SU-DHL-6 (cell line): ENCODE measurements at regions not wholly inside any gene's neighbourhood (a gene's known extent, or its start where the extent isn't known, plus 50 kb on each side); places are given as distances from the start of the nearest gene placed in this dataset.

ENCODE experiments used
- H2AFZ ChIP-seq: fragments of 200-600 bp; sonication (generic); 2 replicates; pipeline ENCODE4 v1.6.1; 2014; ENCODE audit warnings: low read depth, mild to moderate bottlenecking, moderate library complexity, mixed read lengths, antibody characterized with exemption, low read length; ENCODE audit not compliant: severe bottlenecking
- H3F3A ChIP-seq: fragments of 200-600 bp; shearing (Covaris generic); 2 replicates; pipeline ENCODE4 v1.6.0; 2016; ENCODE audit warnings: antibody characterized with exemption, mild to moderate bottlenecking; ENCODE audit not compliant: insufficient read depth
- H3K27ac ChIP-seq: fragments of 200-600 bp; sonication (generic); 2 replicates; pipeline ENCODE4 v1.5.1; 2016; ENCODE audit warnings: low read depth, mild to moderate bottlenecking, low read length, moderate library complexity, mixed read lengths
- H3K27me3 ChIP-seq: fragments of 200-600 bp; sonication (generic), shearing (Covaris generic); 2 replicates; pipeline ENCODE4 v1.6.0; 2014; ENCODE audit warnings: mild to moderate bottlenecking, low read length
- H3K36me3 ChIP-seq: fragments of 200-600 bp; sonication (generic); 2 replicates; pipeline ENCODE4 v1.6.1; 2014; ENCODE audit warnings: mild to moderate bottlenecking, low read length, mixed read lengths
- H3K4me2 ChIP-seq: fragments of 300-600, 200-600 bp; shearing (Covaris generic), sonication (generic); 2 replicates; pipeline ENCODE4 v1.6.0; 2014; ENCODE audit warnings: low read length, low read depth, mild to moderate bottlenecking; ENCODE audit not compliant: poor library complexity, severe bottlenecking
- H3K4me3 ChIP-seq: fragments of 200-600 bp; sonication (generic); 2 replicates; pipeline ENCODE4 v1.5.1; 2014; ENCODE audit warnings: antibody characterized with exemption, low read length, mild to moderate bottlenecking, mixed read lengths; ENCODE audit not compliant: insufficient read depth, poor library complexity, severe bottlenecking
- H3K79me2 ChIP-seq: fragments of 200-600 bp; sonication (generic); 2 replicates; pipeline ENCODE4 v1.6.1; 2014; ENCODE audit warnings: mild to moderate bottlenecking, low read length, moderate library complexity; ENCODE audit not compliant: insufficient read depth
- H3K9ac ChIP-seq: fragments of 200-600 bp; sonication (generic); 2 replicates; pipeline ENCODE4 v1.7.0; 2014; ENCODE audit warnings: mild to moderate bottlenecking, low read length
- H3K9me2 ChIP-seq: fragments of 200-600 bp; sonication (generic); replicated peaks from 2 replicates; pipeline ENCODE4 v1.6.1; 2014; ENCODE audit warnings: low read length; ENCODE audit not compliant: insufficient read depth
- H3K9me3 ChIP-seq: fragments of 200-600 bp; sonication (generic); 2 replicates; pipeline ENCODE4 v1.6.1; 2014; ENCODE audit warnings: low read length, mixed read lengths; ENCODE audit not compliant: insufficient read depth
- H4K20me1 ChIP-seq: fragments of 200-600 bp; sonication (generic); 2 replicates; pipeline ENCODE4 v1.6.1; 2014; ENCODE audit warnings: low read depth, mild to moderate bottlenecking, antibody characterized with exemption, low read length, moderate library complexity, mixed read lengths
- CTCF ChIP-seq: fragments of 200-600 bp; sonication (generic); IDR thresholded peaks from one replicate; pipeline ENCODE4 v1.5.1; 2017; ENCODE audit warnings: antibody characterized with exemption, mild to moderate bottlenecking, low read length, moderate library complexity; ENCODE audit not compliant: insufficient read depth, poor library complexity, severe bottlenecking
- EZH2phosphoT487 ChIP-seq: fragments of 200-600 bp; sonication (generic), shearing (Covaris generic); conservative IDR thresholded peaks from 2 replicates; pipeline ENCODE4 v1.6.1; 2018; ENCODE audit warnings: mild to moderate bottlenecking, antibody characterized with exemption, low read length, moderate library complexity, mixed read lengths

- Histone ChIP-seq H2AFZ (no peak overlapping the region), H4K20me1 (no peaks in the 10 kb centered on the region), H3K4me3 (no peak overlapping the region), H3K9me3 (no peaks in the 10 kb centered on the region), H3K27ac (no peak overlapping the region), H3K9me2 (no peaks in the 10 kb centered on the region), H3K4me2 (no peak overlapping the region), H3K79me2 (no peaks in the 10 kb centered on the region), H3F3A (no peaks in the 10 kb centered on the region), H3K9ac (no peak overlapping the region), H3K36me3 (no peaks in the 10 kb centered on the region), H3K27me3 (no peaks in the 10 kb centered on the region)
- TF ChIP-seq CTCF (no peak), EZH2phosphoT487 (no peak)
These were observed 1023.8 kb downstream of the FAT4 start for GRCh38 chr4:126338548-126338947.

- no peaks in the 10 kb centered on the region for H4K20me1 ChIP-seq
- H3K4me2 ChIP-seq: no peak overlapping the region
- no peak overlapping the region for H2AFZ ChIP-seq
- H3K9ac ChIP-seq: no peak overlapping the region
- H3F3A ChIP-seq: no peaks in the 10 kb centered on the region
- H3K27me3 ChIP-seq: no peaks in the 10 kb centered on the region
- H3K4me3 ChIP-seq: no peak overlapping the region
- H3K9me2 ChIP-seq: no peaks in the 10 kb centered on the region
- no peaks in the 10 kb centered on the region for H3K36me3 ChIP-seq
- H3K9me3 ChIP-seq: no peaks in the 10 kb centered on the region
- H3K79me2 ChIP-seq: no peaks in the 10 kb centered on the region
- no peak overlapping the region for H3K27ac ChIP-seq
- TF ChIP-seq CTCF (no peak), EZH2phosphoT487 (no peak)
These were observed 1027.2 kb downstream of the FAT4 start for GRCh38 chr4:126341927-126342326.

GRCh38 chr4:126344472-126344871 is 1029.7 kb downstream of the FAT4 start:
- Histone ChIP-seq H3K27me3 (no peaks in the 10 kb centered on the region), H3K79me2 (no peaks in the 10 kb centered on the region)
- TF ChIP-seq CTCF (no peak), EZH2phosphoT487 (no peak)

More at GRCh38 chr4:126344472-126344871, 1029.7 kb downstream of the FAT4 start:
- no peak overlapping the region for H3K9ac ChIP-seq
- no peaks in the 10 kb centered on the region for H4K20me1 ChIP-seq
- H3K27ac ChIP-seq: no peak overlapping the region
- no peaks in the 10 kb centered on the region for H3K9me2 ChIP-seq
- H3F3A ChIP-seq: no peaks in the 10 kb centered on the region
- no peak overlapping the region for H3K4me3 ChIP-seq
- H3K36me3 ChIP-seq: no peaks in the 10 kb centered on the region
- H3K4me2 ChIP-seq: no peak overlapping the region
- H3K9me3 ChIP-seq: no peaks in the 10 kb centered on the region
- H2AFZ ChIP-seq: no peak overlapping the region
